KG1 (cell line): ENCODE measurements at regions not wholly inside any gene's neighbourhood (a gene's known extent, or its start where the extent isn't known, plus 50 kb on each side); places are given as distances from the start of the nearest gene placed in this dataset.

ENCODE experiments used
- DNase-seq: peaks from one replicate; lab custom pipeline; 2025; lab: John Stamatoyannopoulos, UW

- no peak for DNase-seq
These were observed 309.6 kb upstream of the EDNRB start for GRCh38 chr13:78228211-78228610.

GRCh38 chr13:78227709-78228108 is 309.1 kb upstream of the EDNRB start:
- no peak for DNase-seq

GRCh38 chr13:78215458-78216108 is 297.0 kb upstream of the EDNRB start:
- no peak for DNase-seq

GRCh38 chr13:78201411-78201810 is 282.8 kb upstream of the EDNRB start:
- no peak for DNase-seq

- no peak for DNase-seq
These were observed 280.2 kb upstream of the EDNRB start for GRCh38 chr13:78198821-78199220.

- DNase-seq = no peak
These were observed 279.8 kb upstream of the EDNRB start for GRCh38 chr13:78198419-78198818.

- DNase-seq = no peak
These were observed 278.6 kb upstream of the EDNRB start for GRCh38 chr13:78197231-78197630.

GRCh38 chr13:78194904-78195639 is 276.4 kb upstream of the EDNRB start:
- no peak for DNase-seq

- no peak for DNase-seq
These were observed 275.2 kb upstream of the EDNRB start for GRCh38 chr13:78193846-78194245.

- DNase-seq = no peak
These were observed 274.1 kb upstream of the EDNRB start for GRCh38 chr13:78192716-78193115.

GRCh38 chr13:78190296-78190695 is 271.7 kb upstream of the EDNRB start:
- DNase-seq = no peak

GRCh38 chr13:78187781-78188180 is 269.1 kb upstream of the EDNRB start:
- DNase-seq = no peak

- no peak for DNase-seq
These were observed 267.1 kb upstream of the EDNRB start for GRCh38 chr13:78185700-78186099.

- no peak for DNase-seq
These were observed 265.1 kb upstream of the EDNRB start for GRCh38 chr13:78183732-78184131.

- DNase-seq = no peak
These were observed 264.2 kb upstream of the EDNRB start for GRCh38 chr13:78182813-78183212.

- DNase-seq = no peak
These were observed 258.7 kb upstream of the EDNRB start for GRCh38 chr13:78177306-78177705.

- DNase-seq = no peak
These were observed 258.2 kb upstream of the EDNRB start for GRCh38 chr13:78176880-78177279.

- no peak for DNase-seq
These were observed 250.8 kb upstream of the EDNRB start for GRCh38 chr13:78169386-78169785.

GRCh38 chr13:78168981-78169380 is 250.3 kb upstream of the EDNRB start:
- no peak for DNase-seq

GRCh38 chr13:78161266-78161665 is 242.6 kb upstream of the EDNRB start:
- no peak for DNase-seq

GRCh38 chr13:78160793-78161192 is 242.2 kb upstream of the EDNRB start:
- DNase-seq = no peak

GRCh38 chr13:78152415-78152814 is 233.8 kb upstream of the EDNRB start:
- no peak for DNase-seq

- no peak for DNase-seq
These were observed 229.3 kb upstream of the EDNRB start for GRCh38 chr13:78147905-78148304.

- DNase-seq = no peak
These were observed 226.6 kb upstream of the EDNRB start for GRCh38 chr13:78145276-78145675.
